Vagina (tissue), 2 donors: ENCODE measurements at regions not wholly inside any gene's neighbourhood (a gene's known extent, or its start where the extent isn't known, plus 50 kb on each side); places are given as distances from the start of the nearest gene placed in this dataset.

Source experiments
- POLR2A ChIP-seq, 2 donors: fragments of 450-650 bp; IDR thresholded peaks; one replicate each; pipeline ENCODE4 v1.6.1; 2017; ENCODE audit warnings: antibody characterized with exemption in 2 of 2, mild to moderate bottlenecking in 2 of 2, moderate library complexity in 2 of 2
- TF ChIP-seq, protein P1 (sequence below), 3 experiments: fragments of 450-650 bp in 2 of 3; fragments of 200-600 bp in 1 of 3; sonication (generic) in 1 of 3; IDR thresholded peaks; one replicate each; pipeline ENCODE4 v1.5.1; 2017 to 2019; ENCODE audit warnings: antibody characterized with exemption in 3 of 3, mild to moderate bottlenecking in 2 of 3, moderate library complexity in 2 of 3

DNA sequence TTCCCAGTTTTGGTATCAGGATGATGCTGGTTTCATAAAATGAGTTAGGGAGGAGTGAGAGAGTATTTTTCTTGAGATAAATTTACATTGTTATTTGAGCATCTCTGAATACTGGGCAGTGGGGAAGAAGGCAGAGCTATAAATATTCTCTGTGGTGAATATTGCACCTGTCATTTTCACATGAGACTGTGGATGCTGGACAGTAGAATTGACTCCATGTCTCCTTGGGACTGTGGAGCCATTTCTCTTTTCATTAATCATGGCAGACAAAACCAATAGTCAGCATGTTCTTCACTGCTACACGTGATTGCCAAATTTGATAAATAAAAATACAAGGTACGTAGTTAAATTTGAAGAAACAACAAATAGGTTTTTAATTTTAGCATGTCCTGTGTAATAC is 81.2 kb upstream of the PHACTR1 start:
- TF ChIP-seq, protein P1, sequence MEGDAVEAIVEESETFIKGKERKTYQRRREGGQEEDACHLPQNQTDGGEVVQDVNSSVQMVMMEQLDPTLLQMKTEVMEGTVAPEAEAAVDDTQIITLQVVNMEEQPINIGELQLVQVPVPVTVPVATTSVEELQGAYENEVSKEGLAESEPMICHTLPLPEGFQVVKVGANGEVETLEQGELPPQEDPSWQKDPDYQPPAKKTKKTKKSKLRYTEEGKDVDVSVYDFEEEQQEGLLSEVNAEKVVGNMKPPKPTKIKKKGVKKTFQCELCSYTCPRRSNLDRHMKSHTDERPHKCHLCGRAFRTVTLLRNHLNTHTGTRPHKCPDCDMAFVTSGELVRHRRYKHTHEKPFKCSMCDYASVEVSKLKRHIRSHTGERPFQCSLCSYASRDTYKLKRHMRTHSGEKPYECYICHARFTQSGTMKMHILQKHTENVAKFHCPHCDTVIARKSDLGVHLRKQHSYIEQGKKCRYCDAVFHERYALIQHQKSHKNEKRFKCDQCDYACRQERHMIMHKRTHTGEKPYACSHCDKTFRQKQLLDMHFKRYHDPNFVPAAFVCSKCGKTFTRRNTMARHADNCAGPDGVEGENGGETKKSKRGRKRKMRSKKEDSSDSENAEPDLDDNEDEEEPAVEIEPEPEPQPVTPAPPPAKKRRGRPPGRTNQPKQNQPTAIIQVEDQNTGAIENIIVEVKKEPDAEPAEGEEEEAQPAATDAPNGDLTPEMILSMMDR (IDR thresholded peaks at IDR 0.05) = no peak
- no peak for TF ChIP-seq POLR2A (IDR thresholded peaks at IDR 0.05)
